ENCODE measurements at regions not wholly inside any gene's neighbourhood (a gene's known extent, or its start where the extent isn't known, plus 50 kb on each side); places are given as distances from the start of the nearest gene placed in this dataset.
"Not testable (repeated sequence)": the region's sequence is repeated elsewhere in the genome, so short reads cannot be mapped to it uniquely, and the experiment has no call there.

DNA sequence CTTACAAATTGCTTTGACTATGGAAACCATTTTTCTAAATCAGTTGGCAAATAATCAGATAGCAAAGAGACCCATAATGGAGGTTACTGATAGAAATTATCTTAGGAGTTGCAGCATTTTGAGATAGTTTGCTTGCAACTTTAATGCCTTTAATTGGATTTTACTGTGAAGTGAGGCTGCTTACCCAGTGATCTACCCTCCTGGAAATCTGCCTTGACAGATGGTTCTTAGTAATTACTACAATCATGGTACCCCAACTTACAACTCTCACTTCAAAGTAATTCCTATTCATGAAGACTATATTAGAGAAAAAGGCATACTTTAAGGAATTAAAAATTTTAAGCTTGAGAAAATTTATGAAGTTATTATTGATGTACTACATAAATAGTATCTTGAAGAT is 1288.6 kb upstream of the CDH2 start:
- no peak for DNase-seq

DNA sequence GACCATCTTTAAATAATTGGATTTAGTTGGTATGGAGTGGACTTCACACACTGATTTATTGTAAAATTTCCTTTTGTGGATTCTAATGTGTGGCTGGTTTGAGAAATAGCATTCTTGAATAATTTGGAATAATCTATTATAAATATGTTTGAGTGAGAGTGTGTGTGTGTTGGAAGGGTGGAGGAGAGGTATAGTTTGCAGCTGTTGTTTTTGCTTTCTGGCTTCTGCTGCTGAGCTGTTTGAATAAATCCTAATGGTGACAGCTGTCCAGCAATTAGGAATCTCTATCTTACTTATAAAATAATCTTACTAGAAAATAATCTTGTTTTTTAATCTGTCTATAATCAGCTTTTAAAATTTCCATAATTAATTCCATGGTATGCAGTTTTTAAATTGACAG is 1283.0 kb upstream of the CDH2 start:
- no peak for DNase-seq

DNA sequence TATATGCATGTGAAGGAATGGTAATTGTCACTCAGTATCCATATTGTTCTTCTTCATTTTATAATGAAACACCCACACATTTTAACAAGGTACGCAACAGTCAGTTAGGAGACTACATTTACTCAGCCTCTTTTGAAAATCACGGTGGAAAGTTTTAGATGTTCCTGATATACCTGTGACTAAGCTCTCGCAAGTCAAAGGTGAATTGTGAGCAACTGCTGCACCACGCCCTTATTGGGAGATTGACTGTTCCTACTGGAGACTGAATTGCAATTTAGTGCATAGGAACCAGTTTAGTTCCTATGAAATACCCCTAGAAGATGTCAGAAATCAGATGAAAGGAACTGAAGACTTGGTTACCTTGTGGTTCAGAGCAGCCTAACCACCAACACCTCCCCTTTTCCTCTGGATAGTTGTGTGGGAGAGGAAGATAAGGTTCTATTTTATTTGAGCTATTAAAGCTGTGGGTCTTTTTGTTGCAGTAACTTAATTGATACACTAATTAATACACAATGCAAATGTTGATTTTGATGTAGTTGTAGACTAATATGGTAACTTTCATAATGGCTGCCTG is 1280.5 kb upstream of the CDH2 start:
- no peak for DNase-seq

DNA sequence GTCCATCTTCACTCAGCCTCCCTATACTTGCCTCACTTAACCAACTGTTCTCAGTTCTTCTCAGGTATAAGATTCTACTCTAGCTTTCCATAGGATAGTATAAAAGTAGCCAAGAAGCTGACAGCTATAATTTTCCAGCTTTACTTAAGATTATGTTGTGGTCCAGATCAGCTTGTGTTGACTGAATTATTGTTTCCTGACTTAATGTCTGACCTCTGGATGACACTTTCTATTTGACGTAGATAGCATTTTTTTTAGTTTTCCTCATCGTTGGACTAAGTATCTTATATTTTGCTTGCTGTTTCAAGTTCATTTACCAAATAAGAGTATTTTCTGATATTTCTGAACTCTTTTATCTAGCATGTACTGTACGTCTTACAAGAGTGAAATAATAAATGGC is 1272.5 kb upstream of the CDH2 start:
- no peak for DNase-seq

DNA sequence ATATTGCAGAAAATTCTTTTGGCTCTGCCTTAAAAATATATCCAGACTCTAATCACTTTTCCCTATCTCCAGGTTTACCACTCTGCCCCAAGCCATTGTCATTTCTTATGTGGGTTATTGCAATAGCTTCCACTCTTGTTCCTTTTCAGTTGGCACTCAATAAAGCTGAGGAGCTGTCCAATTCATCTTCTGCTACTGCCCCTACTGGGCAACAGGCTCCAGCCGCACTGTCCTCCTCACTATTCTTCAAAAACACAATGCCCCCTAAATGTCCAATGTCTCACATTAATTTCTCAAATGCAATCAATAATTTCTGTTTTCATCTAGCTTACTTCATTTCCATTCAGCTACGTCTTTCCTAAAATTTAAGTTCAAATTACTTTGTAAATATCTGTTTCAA is 1262.5 kb upstream of the CDH2 start:
- no peak for DNase-seq

DNA sequence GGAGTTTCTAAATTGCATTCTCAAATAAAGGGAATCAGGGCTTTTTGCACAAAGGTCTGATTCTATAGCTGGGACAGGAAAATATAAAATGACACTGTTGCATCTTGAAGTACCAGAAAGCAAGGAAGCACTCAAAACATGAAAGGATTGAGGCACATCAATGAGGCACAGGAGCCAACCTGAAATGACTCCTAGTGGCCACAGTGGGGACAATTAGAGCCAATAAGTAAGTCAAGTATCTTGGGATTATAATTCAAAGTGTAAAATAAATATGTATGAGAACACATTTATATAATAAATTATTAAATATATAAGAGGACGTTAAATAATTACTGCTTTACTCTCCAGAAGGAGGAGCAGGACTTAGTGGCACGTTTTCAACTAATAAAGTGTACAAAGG is 1259.5 kb upstream of the CDH2 start:
- no peak for DNase-seq

DNA sequence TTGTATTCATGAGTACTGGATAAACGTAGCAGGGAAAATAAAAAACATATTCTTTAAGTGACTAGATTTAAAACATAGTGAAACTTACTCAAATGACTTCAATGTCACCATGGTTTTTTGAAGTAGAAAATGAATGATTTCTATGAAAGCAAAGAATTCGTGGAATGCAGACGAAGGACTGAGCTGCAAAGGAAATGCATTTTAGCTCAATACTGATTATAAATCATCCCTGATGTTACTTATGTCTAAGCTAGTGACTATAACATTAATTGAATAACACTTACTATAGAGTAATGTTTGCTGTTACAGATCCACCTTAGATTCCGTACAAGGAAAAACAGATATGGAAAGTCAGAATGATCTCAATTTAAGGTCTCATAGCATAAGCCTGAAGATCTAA is 1257.7 kb upstream of the CDH2 start:
- DNase-seq = no peak

DNA sequence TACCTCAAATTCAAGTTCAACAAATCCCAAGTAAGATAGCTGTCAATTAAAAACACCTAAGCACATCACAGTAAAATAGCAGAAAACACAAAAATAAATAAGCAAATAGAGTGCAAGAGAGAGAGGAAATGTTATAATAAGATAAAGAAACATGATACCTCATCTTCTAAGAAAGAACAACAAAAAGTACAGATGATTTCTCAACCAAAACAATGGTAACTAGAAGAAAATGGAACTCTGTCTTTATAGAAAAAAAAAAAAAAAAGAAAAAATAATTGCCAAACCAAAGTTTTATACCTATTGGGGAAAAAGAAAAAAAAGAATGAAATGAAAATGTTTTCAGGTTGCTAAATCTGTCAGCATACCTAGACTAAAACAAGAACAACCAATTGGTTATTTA is 1253.5 kb upstream of the CDH2 start:
- DNase-seq = no peak

DNA sequence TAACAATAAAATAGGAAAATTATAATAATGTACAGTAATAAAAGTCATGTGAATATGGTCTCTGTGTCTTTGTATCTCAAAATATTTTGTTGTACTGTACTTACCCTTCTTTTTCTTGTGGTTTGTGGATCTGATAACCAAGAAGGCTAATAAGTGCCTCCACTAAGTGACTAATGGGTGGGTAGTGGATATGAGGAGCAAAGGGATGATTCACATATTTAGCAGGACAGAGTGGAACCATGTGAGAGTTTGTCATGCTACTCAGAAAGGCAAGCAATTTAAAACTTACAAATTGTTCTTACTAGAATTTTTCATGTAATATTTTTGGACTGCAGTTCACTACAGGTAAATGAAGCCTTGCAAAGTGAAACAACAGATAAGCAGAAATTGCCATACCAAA is 1241.2 kb upstream of the CDH2 start:
- no peak for DNase-seq

DNA sequence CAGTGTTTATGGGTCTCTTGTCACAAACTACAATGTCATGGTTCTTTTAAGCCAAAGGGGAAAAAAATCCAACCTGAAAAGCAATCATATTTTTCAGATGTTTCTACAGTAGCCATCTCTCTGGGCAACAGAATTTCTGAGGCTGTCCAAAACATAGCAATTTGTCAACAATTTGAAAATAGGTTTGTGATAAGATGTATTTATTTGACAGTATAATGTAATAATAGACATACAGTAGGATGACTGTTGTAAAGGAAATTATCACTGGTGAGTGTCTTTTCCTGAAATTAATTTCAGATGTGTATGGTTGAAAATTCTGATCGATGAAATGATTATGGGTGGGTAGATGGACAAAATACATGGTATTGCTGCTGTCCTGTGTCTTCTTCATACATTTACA is 1230.1 kb upstream of the CDH2 start:
- DNase-seq = no peak

DNA sequence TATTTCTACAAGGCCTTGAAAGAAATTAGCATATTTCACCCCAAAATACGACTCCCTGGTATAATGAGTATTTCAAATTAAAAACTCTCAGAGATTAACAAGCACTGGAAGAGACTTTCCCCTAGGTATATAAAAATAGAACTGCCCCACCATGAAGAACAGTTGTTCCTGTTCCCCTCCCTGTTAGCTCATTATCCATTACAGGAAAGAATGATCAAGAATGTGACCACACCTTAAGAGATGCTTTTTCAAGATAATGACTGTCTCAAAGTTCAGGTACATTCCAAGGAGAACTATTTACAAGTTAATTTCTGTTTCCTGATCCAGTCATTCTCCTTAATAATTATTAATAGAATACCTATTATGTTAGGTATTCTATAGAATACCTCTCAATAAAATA is 1220.6 kb upstream of the CDH2 start:
- DNase-seq = no peak

DNA sequence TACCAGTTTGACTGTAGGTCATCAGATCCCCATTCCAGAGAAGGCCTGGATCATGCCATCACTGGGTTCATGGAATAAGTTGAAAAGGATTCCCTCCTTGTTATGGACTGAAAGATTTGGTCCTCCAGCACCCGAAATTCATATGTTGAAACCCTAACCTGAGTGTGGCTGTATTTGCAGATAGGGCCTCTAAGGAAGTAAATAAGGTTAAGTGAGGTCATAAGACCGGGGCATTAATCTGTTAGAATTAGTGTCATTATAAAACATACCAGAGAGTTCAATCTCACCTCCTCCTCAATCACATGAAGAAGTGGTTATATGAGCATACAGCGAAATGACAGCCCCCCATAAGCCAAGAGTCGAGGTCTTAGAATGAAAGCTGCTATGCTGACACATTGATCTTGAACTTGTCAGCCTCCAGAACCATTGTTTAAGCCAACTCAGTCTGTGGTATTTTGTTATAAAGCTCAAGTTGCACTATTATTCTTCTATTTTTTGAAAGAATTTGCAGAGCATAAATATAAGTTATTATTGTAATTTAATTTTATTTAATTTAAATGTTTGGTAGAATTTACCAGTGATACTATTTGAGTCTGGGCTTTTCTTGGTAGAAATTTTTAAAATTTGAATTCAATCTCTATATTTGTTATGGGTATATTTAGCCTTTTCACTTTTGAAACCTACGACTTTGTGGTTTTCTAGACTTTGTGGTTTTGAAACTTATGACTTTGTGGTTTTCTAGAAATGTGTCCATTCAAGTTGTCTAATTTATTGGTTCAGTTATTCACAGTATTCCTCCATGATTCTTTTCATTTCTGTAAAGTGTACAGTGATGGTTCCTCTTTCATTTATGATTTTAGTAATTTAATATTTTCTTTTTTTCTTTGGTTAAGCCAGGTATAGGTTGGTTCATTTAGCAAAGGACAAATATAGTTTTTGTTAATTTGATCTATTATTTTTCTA is 1206.7 kb upstream of the CDH2 start:
- no peak for DNase-seq

DNA sequence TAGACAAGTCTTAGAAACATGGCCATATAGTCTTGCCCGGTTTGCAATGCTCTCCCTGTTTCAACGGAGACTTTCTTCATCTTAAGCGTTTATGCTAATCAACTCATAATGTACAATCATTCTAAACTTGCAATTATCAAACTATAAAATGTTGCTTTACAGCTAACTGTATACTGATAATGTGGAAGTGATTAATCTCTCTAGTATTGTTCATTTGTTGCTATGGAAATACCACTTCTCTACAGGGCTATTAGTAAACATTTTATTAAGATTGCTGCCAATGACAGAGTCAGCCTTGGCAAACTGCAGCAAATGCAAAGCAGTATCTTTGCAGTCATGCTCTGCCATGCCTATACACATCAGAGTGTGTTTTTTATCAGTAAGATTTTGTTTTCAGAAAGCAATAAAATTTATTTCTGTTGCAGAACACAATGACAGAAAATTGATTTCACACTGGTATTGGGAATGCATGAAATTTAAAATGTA is 1201.8 kb upstream of the CDH2 start:
- DNase-seq = no peak

DNA sequence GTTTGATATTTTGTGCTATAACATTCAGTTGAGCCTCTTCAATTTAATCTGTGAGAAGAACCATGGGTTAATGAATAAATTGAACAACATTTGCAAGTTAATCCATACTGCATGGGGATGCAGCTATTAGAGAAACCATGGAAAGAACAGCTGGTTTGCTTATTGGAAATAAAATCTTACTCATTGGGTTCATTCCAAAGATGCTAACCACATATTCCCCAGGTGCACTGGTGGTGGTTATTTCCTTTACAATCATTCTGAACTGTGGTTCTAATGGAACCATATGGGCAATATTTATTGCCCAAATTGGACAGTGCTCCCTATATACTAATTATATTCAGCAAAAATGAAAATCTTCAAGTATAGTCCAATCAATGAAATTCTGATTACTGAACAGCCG is 1200.4 kb upstream of the CDH2 start:
- DNase-seq = no peak

DNA sequence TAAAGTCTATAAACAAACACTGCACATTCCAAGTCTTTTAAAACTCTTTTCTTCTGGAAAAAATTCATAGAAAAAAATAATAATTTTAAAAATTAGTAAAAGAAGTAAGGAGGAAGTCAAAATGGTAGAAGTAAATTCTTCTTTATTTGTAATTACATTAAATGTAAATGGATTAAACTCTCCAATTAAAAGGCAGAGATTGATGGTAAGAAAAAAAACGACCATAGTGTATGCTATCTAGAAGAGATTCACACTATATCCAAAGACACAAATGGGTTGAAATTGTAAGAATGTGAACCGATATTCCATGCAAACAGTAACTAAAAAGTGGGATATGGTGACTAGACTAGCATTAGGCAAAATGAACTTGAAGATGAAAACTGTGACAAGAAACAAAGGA is 1196.1 kb upstream of the CDH2 start:
- no peak for DNase-seq

DNA sequence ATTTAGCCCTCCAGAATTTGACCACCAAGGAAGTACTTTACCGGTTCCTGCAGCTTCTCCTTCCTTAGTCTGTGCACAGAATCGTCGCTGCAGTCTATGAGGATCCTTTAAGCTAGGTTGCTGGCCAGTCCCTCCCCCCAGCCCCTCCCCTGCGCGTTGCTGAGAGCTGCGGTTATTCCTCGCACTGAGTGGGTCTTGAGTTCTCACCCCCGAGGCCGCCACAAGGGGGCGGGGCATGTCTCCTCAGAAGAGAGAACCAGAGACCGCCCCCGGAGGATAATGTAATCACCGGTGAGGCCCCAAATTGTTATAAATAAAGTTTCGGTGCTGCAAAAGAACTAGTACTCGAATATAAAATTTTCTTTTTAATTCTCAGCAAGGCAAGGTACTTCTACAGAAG is 1184.9 kb upstream of the CDH2 start:
- DNase-seq = no peak

DNA sequence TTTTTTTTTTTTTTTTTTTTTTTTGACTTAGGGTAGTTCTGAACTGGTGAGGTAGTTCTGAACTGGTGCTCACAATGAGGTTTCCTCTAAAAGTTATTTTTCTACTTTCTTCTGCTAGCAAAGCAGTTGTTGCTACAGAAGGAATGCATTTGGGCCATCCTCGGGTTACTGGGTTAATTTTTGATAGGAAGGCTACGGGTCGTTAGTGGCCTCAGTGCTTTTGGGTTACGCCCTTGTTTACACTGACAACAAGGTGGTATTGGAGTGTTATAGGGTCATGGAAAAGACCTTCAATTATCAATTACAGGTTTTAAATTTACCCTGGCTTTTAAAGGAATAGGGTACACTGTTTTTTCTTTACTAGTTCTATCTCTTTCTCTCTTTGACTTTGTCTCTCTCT is 1183.7 kb upstream of the CDH2 start:
- DNase-seq = not testable (repeated sequence)

DNA sequence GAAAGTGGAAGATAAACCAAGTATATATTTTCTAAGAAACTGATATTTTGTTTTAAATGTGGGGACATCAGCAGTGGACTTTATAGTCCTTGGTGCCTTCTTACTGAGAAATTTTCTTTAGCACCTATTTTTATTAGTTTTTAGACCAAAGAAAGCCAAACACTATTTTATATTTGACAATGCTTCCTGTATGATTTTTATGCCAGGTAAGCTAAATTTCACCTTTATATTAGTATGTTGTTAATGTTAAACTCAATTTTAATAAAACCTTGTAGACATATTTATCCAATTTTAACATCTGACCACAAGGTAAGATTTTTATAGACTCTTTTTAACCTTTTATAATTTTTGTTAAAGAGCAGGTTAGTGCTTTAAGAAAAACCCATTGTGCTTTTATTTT is 1182.3 kb upstream of the CDH2 start:
- not testable (repeated sequence) for DNase-seq

DNA sequence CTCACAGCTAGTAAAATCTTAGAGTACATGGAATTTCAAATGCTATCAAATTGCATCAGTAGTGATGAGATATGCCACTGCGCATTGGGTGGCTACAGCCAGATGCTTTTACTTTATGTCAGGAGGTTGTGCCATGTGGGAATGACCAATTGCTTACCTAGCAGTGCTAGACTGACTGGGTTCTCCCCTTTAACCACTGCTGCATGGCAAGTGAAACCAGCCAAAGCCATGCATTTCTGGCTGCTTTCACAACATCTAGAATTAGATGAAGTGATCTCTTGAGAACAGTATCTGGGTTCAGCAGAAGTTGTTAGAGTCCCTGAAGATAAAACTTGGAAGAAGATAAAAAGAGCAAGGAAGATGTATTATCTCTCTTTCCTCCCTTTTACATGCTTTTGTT is 1174.2 kb upstream of the CDH2 start:
- DNase-seq = no peak

DNA sequence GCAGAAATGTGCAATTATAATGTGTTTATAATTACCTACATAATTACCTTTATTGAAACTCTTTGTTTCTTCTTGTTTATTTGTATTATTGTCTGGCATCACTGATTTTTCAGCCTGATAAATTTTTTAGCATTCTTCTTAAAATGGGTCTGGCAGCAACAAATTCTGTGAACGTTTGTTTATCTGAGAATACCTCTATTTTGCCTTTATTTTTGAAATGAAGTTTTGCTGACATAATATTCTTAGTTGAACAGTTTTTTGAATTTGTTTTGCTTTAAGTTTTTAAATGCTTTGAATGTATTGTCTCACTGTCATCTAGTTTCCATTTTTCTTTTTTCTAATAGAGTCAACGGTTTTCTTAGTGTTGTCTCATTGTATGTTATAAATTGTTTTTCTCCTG is 1152.0 kb upstream of the CDH2 start:
- DNase-seq = no peak

DNA sequence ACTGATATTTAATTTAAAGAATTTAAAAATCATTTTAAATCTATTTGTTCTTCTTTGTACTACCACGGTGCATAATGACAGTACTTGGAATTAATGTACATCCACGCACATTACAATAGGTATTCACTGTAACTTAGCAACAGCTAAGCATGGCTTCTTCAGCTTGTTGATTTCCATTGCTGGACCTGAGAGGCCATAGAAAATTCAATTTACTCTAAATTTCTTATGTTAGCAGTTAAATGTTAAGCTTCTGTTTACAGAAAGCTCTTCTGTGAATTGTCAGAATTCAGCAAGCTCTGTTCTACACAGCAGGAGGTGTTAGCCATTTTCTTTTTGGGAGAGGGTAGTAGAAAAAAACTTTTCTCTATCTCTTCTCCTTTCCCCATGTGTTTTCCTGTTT is 1149.3 kb upstream of the CDH2 start:
- DNase-seq = no peak

DNA sequence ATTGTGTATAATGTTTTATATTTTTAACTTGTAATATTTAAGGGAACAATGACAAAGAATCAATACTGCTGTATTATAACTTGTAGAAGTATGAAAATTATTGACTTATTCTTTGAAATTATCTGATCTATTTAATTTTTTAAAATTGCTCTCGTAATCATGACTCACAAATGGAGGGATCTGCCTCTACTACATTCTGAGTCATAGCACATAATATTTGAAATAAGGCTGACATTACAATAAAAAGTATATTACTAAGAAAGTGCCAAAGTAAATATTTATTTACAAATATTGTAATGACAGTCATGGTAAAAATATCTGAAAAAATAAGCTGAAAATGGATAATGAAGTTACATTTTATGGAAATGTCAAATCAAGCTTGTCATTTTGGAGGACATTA is 1144.6 kb upstream of the CDH2 start:
- DNase-seq = no peak

DNA sequence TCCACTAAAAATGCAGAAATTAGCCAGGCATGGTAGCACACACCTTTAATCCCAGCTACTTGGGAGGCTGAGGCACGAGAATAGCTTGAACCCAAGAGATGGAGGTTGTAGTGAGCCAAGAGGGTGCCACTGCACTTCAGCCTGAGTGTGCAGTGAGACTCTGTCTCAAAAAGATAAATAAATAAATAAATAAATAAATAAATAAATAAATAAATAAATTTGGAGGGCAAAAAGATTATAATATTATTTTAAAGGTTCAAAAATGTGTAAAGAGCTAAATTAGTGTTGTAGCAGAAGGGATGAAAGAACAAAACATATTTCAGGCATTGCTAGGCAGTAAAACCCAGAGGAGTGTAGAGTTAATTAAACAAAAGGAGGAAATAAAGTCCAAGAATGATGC is 1136.4 kb upstream of the CDH2 start:
- DNase-seq = no peak

DNA sequence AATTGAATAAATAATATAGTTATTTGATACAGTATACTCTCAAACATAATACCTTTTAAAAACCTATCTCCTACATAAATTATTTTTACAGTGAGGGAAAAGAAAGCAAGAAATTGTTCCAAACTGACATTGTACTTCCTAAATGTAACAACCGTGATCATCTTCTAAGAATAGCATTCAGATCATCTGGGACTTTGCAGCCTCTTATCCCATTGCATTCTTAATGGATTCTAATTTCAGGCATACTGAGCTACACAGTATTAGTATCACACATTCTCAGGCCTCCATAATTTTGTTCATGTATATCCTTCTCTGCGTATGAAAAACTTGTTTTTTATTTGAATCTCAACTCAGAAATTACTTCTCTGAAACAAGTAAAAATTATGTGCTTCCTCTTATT is 1134.7 kb upstream of the CDH2 start:
- DNase-seq = no peak

DNA sequence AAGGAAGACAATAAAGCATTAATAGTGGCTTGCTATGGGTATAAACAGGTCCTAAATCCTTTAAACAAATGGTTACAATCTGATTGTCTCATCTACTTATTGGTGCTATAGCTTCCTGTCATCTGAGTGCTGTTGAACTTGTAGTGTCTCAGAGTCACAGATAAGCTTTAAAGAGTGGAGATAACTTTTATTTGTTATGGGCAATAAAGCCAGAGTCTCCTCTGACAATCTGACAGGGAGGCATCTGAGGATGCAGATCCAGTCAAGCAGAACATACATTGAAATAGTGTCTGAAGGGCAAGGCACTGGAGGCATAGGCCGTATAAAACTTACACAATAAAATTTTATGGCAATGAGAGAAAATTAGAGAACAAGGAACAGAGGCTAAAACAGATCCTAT is 1132.4 kb upstream of the CDH2 start:
- no peak for DNase-seq
